ENCODE measurements at regions not wholly inside any gene's neighbourhood (a gene's known extent, or its start where the extent isn't known, plus 50 kb on each side); places are given as distances from the start of the nearest gene placed in this dataset.

GRCh38 chr11:92168936-92169335, 55.7 kb upstream of the FAT3 start:
- Mint-ChIP-seq H3K4me1 (ENCODE audit: low read depth) (no peaks in the 10 kb centered on the region), H3K36me3 (ENCODE audit: low read depth) (peaks cover 1% of the 10 kb centered on the region), H3K27me3 (ENCODE audit: low read depth) (peaks cover 14% of the 10 kb centered on the region), H3K4me3 (ENCODE audit: unreplicated experiment) (no peak overlapping the region), H3K9me3 (ENCODE audit: low read depth) (peaks cover 7% of the 10 kb centered on the region), H3K27ac (ENCODE audit: unreplicated experiment) (no peak overlapping the region)
- no peak for TF ChIP-seq CTCF (IDR thresholded peaks at IDR 0.05)
- no peak for DNase-seq (ENCODE audit: low spot score)

- H3K36me3 Mint-ChIP-seq (ENCODE audit: low read depth) = no peaks in the 10 kb centered on the region
- H3K4me1 Mint-ChIP-seq (ENCODE audit: low read depth) = no peaks in the 10 kb centered on the region
- H3K27me3 Mint-ChIP-seq (ENCODE audit: low read depth) = peaks cover 15% of the 10 kb centered on the region
- H3K27ac Mint-ChIP-seq (ENCODE audit: unreplicated experiment) = no peak overlapping the region
- peaks cover 7% of the 10 kb centered on the region for H3K9me3 Mint-ChIP-seq (ENCODE audit: low read depth)
- no peak overlapping the region for H3K4me3 Mint-ChIP-seq (ENCODE audit: unreplicated experiment)
- no peak for TF ChIP-seq CTCF (IDR thresholded peaks at IDR 0.05)
- no peak for DNase-seq (ENCODE audit: low spot score)
Observed at GRCh38 chr11:92167571-92167970, 57.0 kb upstream of the FAT3 start.

GRCh38 chr11:92166335-92166734, 58.3 kb upstream of the FAT3 start:
- no peak overlapping the region for H3K27ac Mint-ChIP-seq (ENCODE audit: unreplicated experiment)
- no peak for TF ChIP-seq CTCF (IDR thresholded peaks at IDR 0.05)
- H3K36me3 Mint-ChIP-seq (ENCODE audit: low read depth) = no peaks in the 10 kb centered on the region
- H3K4me1 Mint-ChIP-seq (ENCODE audit: low read depth) = no peaks in the 10 kb centered on the region
- peaks cover 7% of the 10 kb centered on the region for H3K9me3 Mint-ChIP-seq (ENCODE audit: low read depth)
- DNase-seq (ENCODE audit: low spot score) = no peak
- no peak overlapping the region for H3K4me3 Mint-ChIP-seq (ENCODE audit: unreplicated experiment)
- H3K27me3 Mint-ChIP-seq (ENCODE audit: low read depth) = peaks cover 19% of the 10 kb centered on the region

- no peak for TF ChIP-seq CTCF (IDR thresholded peaks at IDR 0.05)
- H3K4me3 Mint-ChIP-seq (ENCODE audit: unreplicated experiment) = no peak overlapping the region
- no peak overlapping the region for H3K27ac Mint-ChIP-seq (ENCODE audit: unreplicated experiment)
- no peaks in the 10 kb centered on the region for H3K36me3 Mint-ChIP-seq (ENCODE audit: low read depth)
- no peaks in the 10 kb centered on the region for H3K9me3 Mint-ChIP-seq (ENCODE audit: low read depth)
- no peak for DNase-seq (ENCODE audit: low spot score)
- peaks cover 17% of the 10 kb centered on the region for H3K27me3 Mint-ChIP-seq (ENCODE audit: low read depth)
- H3K4me1 Mint-ChIP-seq (ENCODE audit: low read depth) = no peaks in the 10 kb centered on the region
Observed at GRCh38 chr11:92163879-92164278, 60.7 kb upstream of the FAT3 start.

- Mint-ChIP-seq H3K4me3 (ENCODE audit: unreplicated experiment) (no peak overlapping the region), H3K27ac (ENCODE audit: unreplicated experiment) (no peak overlapping the region), H3K4me1 (ENCODE audit: low read depth) (no peaks in the 10 kb centered on the region), H3K27me3 (ENCODE audit: low read depth) (peaks cover 17% of the 10 kb centered on the region), H3K9me3 (ENCODE audit: low read depth) (no peaks in the 10 kb centered on the region), H3K36me3 (ENCODE audit: low read depth) (no peaks in the 10 kb centered on the region)
- TF ChIP-seq CTCF (IDR thresholded peaks at IDR 0.05) = no peak
- no peak for DNase-seq (ENCODE audit: low spot score)
Observed at GRCh38 chr11:92162776-92163175, 61.8 kb upstream of the FAT3 start.

All from chondrocyte (in vitro differentiated cells).